SU-DHL-6 (cell line): ENCODE measurements at regions not wholly inside any gene's neighbourhood (a gene's known extent, or its start where the extent isn't known, plus 50 kb on each side); places are given as distances from the start of the nearest gene placed in this dataset.

Source experiments
- H2AFZ ChIP-seq: fragments of 200-600 bp; sonication (generic); 2 replicates; pipeline ENCODE4 v1.6.1; 2014; ENCODE audit warnings: low read depth, mild to moderate bottlenecking, moderate library complexity, mixed read lengths, antibody characterized with exemption, low read length; ENCODE audit not compliant: severe bottlenecking
- H3F3A ChIP-seq: fragments of 200-600 bp; shearing (Covaris generic); 2 replicates; pipeline ENCODE4 v1.6.0; 2016; ENCODE audit warnings: antibody characterized with exemption, mild to moderate bottlenecking; ENCODE audit not compliant: insufficient read depth
- H3K27ac ChIP-seq: fragments of 200-600 bp; sonication (generic); 2 replicates; pipeline ENCODE4 v1.5.1; 2016; ENCODE audit warnings: low read depth, mild to moderate bottlenecking, low read length, moderate library complexity, mixed read lengths
- H3K27me3 ChIP-seq: fragments of 200-600 bp; sonication (generic), shearing (Covaris generic); 2 replicates; pipeline ENCODE4 v1.6.0; 2014; ENCODE audit warnings: mild to moderate bottlenecking, low read length
- H3K36me3 ChIP-seq: fragments of 200-600 bp; sonication (generic); 2 replicates; pipeline ENCODE4 v1.6.1; 2014; ENCODE audit warnings: mild to moderate bottlenecking, low read length, mixed read lengths
- H3K4me2 ChIP-seq: fragments of 300-600, 200-600 bp; shearing (Covaris generic), sonication (generic); 2 replicates; pipeline ENCODE4 v1.6.0; 2014; ENCODE audit warnings: low read length, low read depth, mild to moderate bottlenecking; ENCODE audit not compliant: poor library complexity, severe bottlenecking
- H3K4me3 ChIP-seq: fragments of 200-600 bp; sonication (generic); 2 replicates; pipeline ENCODE4 v1.5.1; 2014; ENCODE audit warnings: antibody characterized with exemption, low read length, mild to moderate bottlenecking, mixed read lengths; ENCODE audit not compliant: insufficient read depth, poor library complexity, severe bottlenecking
- H3K79me2 ChIP-seq: fragments of 200-600 bp; sonication (generic); 2 replicates; pipeline ENCODE4 v1.6.1; 2014; ENCODE audit warnings: mild to moderate bottlenecking, low read length, moderate library complexity; ENCODE audit not compliant: insufficient read depth
- H3K9ac ChIP-seq: fragments of 200-600 bp; sonication (generic); 2 replicates; pipeline ENCODE4 v1.7.0; 2014; ENCODE audit warnings: mild to moderate bottlenecking, low read length
- H3K9me2 ChIP-seq: fragments of 200-600 bp; sonication (generic); replicated peaks from 2 replicates; pipeline ENCODE4 v1.6.1; 2014; ENCODE audit warnings: low read length; ENCODE audit not compliant: insufficient read depth
- H3K9me3 ChIP-seq: fragments of 200-600 bp; sonication (generic); 2 replicates; pipeline ENCODE4 v1.6.1; 2014; ENCODE audit warnings: low read length, mixed read lengths; ENCODE audit not compliant: insufficient read depth
- H4K20me1 ChIP-seq: fragments of 200-600 bp; sonication (generic); 2 replicates; pipeline ENCODE4 v1.6.1; 2014; ENCODE audit warnings: low read depth, mild to moderate bottlenecking, antibody characterized with exemption, low read length, moderate library complexity, mixed read lengths
- CTCF ChIP-seq: fragments of 200-600 bp; sonication (generic); IDR thresholded peaks from one replicate; pipeline ENCODE4 v1.5.1; 2017; ENCODE audit warnings: antibody characterized with exemption, mild to moderate bottlenecking, low read length, moderate library complexity; ENCODE audit not compliant: insufficient read depth, poor library complexity, severe bottlenecking
- EZH2phosphoT487 ChIP-seq: fragments of 200-600 bp; sonication (generic), shearing (Covaris generic); conservative IDR thresholded peaks from 2 replicates; pipeline ENCODE4 v1.6.1; 2018; ENCODE audit warnings: mild to moderate bottlenecking, antibody characterized with exemption, low read length, moderate library complexity, mixed read lengths

- Histone ChIP-seq H3K36me3 (no peaks in the 10 kb centered on the region), H2AFZ (no peak overlapping the region), H3K9ac (no peak overlapping the region)
Observed at GRCh38 chr7:46294381-46294780, 373.3 kb upstream of the IGFBP3 start.

GRCh38 chr7:46292741-46293140 is 371.7 kb upstream of the IGFBP3 start:
- TF ChIP-seq CTCF (no peak), EZH2phosphoT487 (no peak)
- Histone ChIP-seq H3K4me3 (no peak overlapping the region), H2AFZ (no peak overlapping the region)

More at GRCh38 chr7:46294381-46294780, 373.3 kb upstream of the IGFBP3 start:
- Histone ChIP-seq H4K20me1 (no peaks in the 10 kb centered on the region), H3K4me2 (no peak overlapping the region), H3K27ac (no peak overlapping the region), H3F3A (no peaks in the 10 kb centered on the region), H3K27me3 (no peaks in the 10 kb centered on the region), H3K4me3 (no peak overlapping the region), H3K9me3 (no peaks in the 10 kb centered on the region), H3K79me2 (no peaks in the 10 kb centered on the region), H3K9me2 (no peaks in the 10 kb centered on the region)
- no peak for TF ChIP-seq CTCF
- no peak for TF ChIP-seq EZH2phosphoT487

GRCh38 chr7:46291601-46292150 is 370.6 kb upstream of the IGFBP3 start:
- H4K20me1 ChIP-seq, result no peaks in the 10 kb centered on the region
- no peaks in the 10 kb centered on the region for H3K9me3 ChIP-seq
- no peak overlapping the region for H3K27ac ChIP-seq
- H3K27me3 ChIP-seq, result no peaks in the 10 kb centered on the region
- H3K4me3 ChIP-seq, result no peak overlapping the region
- H3K36me3 ChIP-seq, result no peaks in the 10 kb centered on the region
- no peaks in the 10 kb centered on the region for H3K9me2 ChIP-seq
- no peak overlapping the region for H3K4me2 ChIP-seq
- no peak overlapping the region for H2AFZ ChIP-seq
- no peak overlapping the region for H3K9ac ChIP-seq
- no peaks in the 10 kb centered on the region for H3F3A ChIP-seq
- TF ChIP-seq EZH2phosphoT487, result no peak
- TF ChIP-seq CTCF, result no peak
- no peaks in the 10 kb centered on the region for H3K79me2 ChIP-seq

More at GRCh38 chr7:46292741-46293140, 371.7 kb upstream of the IGFBP3 start:
- Histone ChIP-seq H3K36me3 (no peaks in the 10 kb centered on the region), H3K9ac (no peak overlapping the region), H3K79me2 (no peaks in the 10 kb centered on the region), H3K27me3 (no peaks in the 10 kb centered on the region), H3K9me3 (no peaks in the 10 kb centered on the region), H4K20me1 (no peaks in the 10 kb centered on the region), H3K9me2 (no peaks in the 10 kb centered on the region), H3F3A (no peaks in the 10 kb centered on the region), H3K4me2 (no peak overlapping the region), H3K27ac (no peak overlapping the region)
